SK-N-SH (cell line): ENCODE measurements at regions not wholly inside any gene's neighbourhood (a gene's known extent, or its start where the extent isn't known, plus 50 kb on each side); places are given as distances from the start of the nearest gene placed in this dataset.
A peak's percentile ranks its signal among the peaks of the same experiment; 100 is the strongest.

Source experiments
- CTCF ChIA-PET: fragments of 300-600, 350-600 bp; formaldehyde crosslinking; extraction: SDS; loops from one replicate; lab custom pipeline; 2021; lab: Yijun Ruan, JAX
- POLR2A ChIA-PET: fragments of 350-600 bp; sonication (Branson Sonifier 250); formaldehyde crosslinking; extraction: SDS; loops from one replicate; lab custom pipeline; 2020; ENCODE audit warnings: antibody characterized with exemption, inconsistent platforms; lab: Yijun Ruan, JAX
- DNase-seq: peaks from one replicate; pipeline ENCODE4 v3.0.0; 2012
- H2AFZ ChIP-seq: fragments of 200-600 bp; sonication (generic); 2 replicates; pipeline ENCODE4 v1.8.1; 2016; ENCODE audit warnings: antibody characterized with exemption, mild to moderate bottlenecking, low read depth
- H3F3A ChIP-seq: fragments of 200-600 bp; sonication (generic); replicated peaks from 2 replicates; pipeline ENCODE3; 2016; ENCODE audit warnings: antibody characterized with exemption, mild to moderate bottlenecking; ENCODE audit not compliant: insufficient read depth
- H3K27ac ChIP-seq, 2 experiments: fragments of 200-500 bp in 1 of 2; fragments of 200-600 bp in 1 of 2; sonication (Bioruptor generic) in 1 of 2; sonication (generic), shearing (Covaris generic) in 1 of 2; 2 replicates each; pipeline versions ENCODE4 v1.5.1 to v1.6.1; 2014 to 2016; ENCODE audit warnings: low read depth in 2 of 2, inconsistent platforms in 1 of 2, low read length in 1 of 2, mild to moderate bottlenecking in 1 of 2, mixed read lengths in 1 of 2
- H3K27me3 ChIP-seq: fragments of 200-600 bp; sonication (generic), shearing (Covaris generic); 2 replicates; pipeline ENCODE4 v1.6.1; 2016; ENCODE audit warnings: mixed run types; ENCODE audit not compliant: insufficient read depth
- H3K36me3 ChIP-seq, 2 experiments: fragments of 200-500 bp in 1 of 2; fragments of 200-600 bp in 1 of 2; sonication (Bioruptor generic) in 1 of 2; sonication (generic) in 1 of 2; replicated peaks in 1 of 2; 2 replicates each; pipeline versions ENCODE3 to v1.5.1; 2014 to 2016; ENCODE audit warnings: low read length in 1 of 2, mild to moderate bottlenecking in 1 of 2; ENCODE audit not compliant: insufficient read depth in 2 of 2, control insufficient read depth in 1 of 2
- H3K4me1 ChIP-seq, 2 experiments: fragments of 200-500 bp in 1 of 2; fragments of 200-600 bp in 1 of 2; sonication (Bioruptor generic) in 1 of 2; sonication (generic), shearing (Covaris generic) in 1 of 2; 2 replicates each; pipeline versions ENCODE4 v1.5.1 to v1.6.1; 2014 to 2016; ENCODE audit warnings: low read depth in 1 of 2, low read length in 1 of 2, mixed run types in 1 of 2; ENCODE audit not compliant: insufficient read depth in 2 of 2, control insufficient read depth in 1 of 2
- H3K4me2 ChIP-seq: fragments of 200-600 bp; sonication (generic), shearing (Covaris generic); 2 replicates; pipeline ENCODE4 v1.6.1; 2017; ENCODE audit warnings: mixed run types
- H3K4me3 ChIP-seq, 2 experiments: fragments of 200-500 bp in 1 of 2; fragments of 200-600 bp in 1 of 2; sonication (Bioruptor generic) in 1 of 2; sonication (generic), shearing (Covaris generic) in 1 of 2; 2 replicates each; pipeline versions ENCODE4 v1.5.1 to v1.8.1; 2014 to 2016; ENCODE audit warnings: low read depth in 2 of 2, inconsistent platforms in 1 of 2, low read length in 1 of 2, mild to moderate bottlenecking in 1 of 2, mixed read lengths in 1 of 2, moderate library complexity in 1 of 2
- H3K79me2 ChIP-seq: fragments of 200-600 bp; sonication (generic); 2 replicates; pipeline ENCODE4 v1.8.1; 2017; ENCODE audit warnings: mild to moderate bottlenecking; ENCODE audit not compliant: insufficient read depth
- H3K9ac ChIP-seq: fragments of 200-600 bp; sonication (generic); 2 replicates; pipeline ENCODE4 v1.6.1; 2017; ENCODE audit warnings: mixed run types
- H3K9me2 ChIP-seq: fragments of 200-600 bp; sonication (generic); 2 replicates; pipeline ENCODE4 v1.6.1; 2017; ENCODE audit warnings: mixed run types
- H3K9me3 ChIP-seq: fragments of 200-600 bp; sonication (generic); 2 replicates; pipeline ENCODE4 v1.6.1; 2017; ENCODE audit warnings: mixed run types, mild to moderate bottlenecking, moderate library complexity
- H4K20me1 ChIP-seq: fragments of 200-600 bp; sonication (generic); 2 replicates; pipeline ENCODE4 v1.6.1; 2017; ENCODE audit warnings: mild to moderate bottlenecking, mixed run types; ENCODE audit not compliant: insufficient read depth
- CHD2 ChIP-seq: fragments of 150-350 bp; IDR thresholded peaks from 2 replicates; pipeline ENCODE4 v1.6.1; 2018; ENCODE audit warnings: low read length; ENCODE audit not compliant: partially characterized antibody
- EP300 ChIP-seq, 2 experiments: IDR thresholded peaks; 2 replicates each; pipeline versions ENCODE4 v1.4.0 to v1.6.1; 2012; ENCODE audit warnings: borderline replicate concordance in 1 of 2, low read depth in 1 of 2, low read length in 1 of 2
- EZH2phosphoT487 ChIP-seq: fragments of 200-600 bp; sonication (generic); IDR thresholded peaks from 2 replicates; pipeline ENCODE4 v1.6.1; 2017; ENCODE audit warnings: low read depth, mixed run types, mild to moderate bottlenecking, antibody characterized with exemption, moderate library complexity, borderline replicate concordance
- FOSL2 ChIP-seq: IDR thresholded peaks from 2 replicates; pipeline ENCODE4 v1.4.0; 2012; ENCODE audit warnings: low read depth, mild to moderate bottlenecking, moderate library complexity, borderline replicate concordance
- FOXJ3 ChIP-seq: sonication (generic); formaldehyde crosslinking; IDR thresholded peaks from 2 replicates; pipeline ENCODE4 v1.5.1; 2020; ENCODE audit warnings: mild to moderate bottlenecking, missing genetic modification reagents
- FOXM1 ChIP-seq: IDR thresholded peaks from 2 replicates; pipeline ENCODE4 v1.4.0; 2012; ENCODE audit warnings: low read depth, mild to moderate bottlenecking
- GATA2 ChIP-seq: sonication (generic); formaldehyde crosslinking; IDR thresholded peaks from 2 replicates; pipeline ENCODE4 v1.5.0; 2020; ENCODE audit warnings: mild to moderate bottlenecking, missing genetic modification reagents
- MXI1 ChIP-seq: IDR thresholded peaks from 2 replicates; pipeline ENCODE4 v1.6.1; 2012; ENCODE audit warnings: mild to moderate bottlenecking, low read depth, low read length, improper control_type of control experiment
- NRF1 ChIP-seq: IDR thresholded peaks from 2 replicates; pipeline ENCODE4 v1.6.1; 2012; ENCODE audit warnings: low read depth, mild to moderate bottlenecking, low read length
- RFX5 ChIP-seq: IDR thresholded peaks from 2 replicates; pipeline ENCODE4 v1.6.1; 2012; ENCODE audit warnings: mild to moderate bottlenecking, improper control_type of control experiment, low read length
- SIN3A ChIP-seq: IDR thresholded peaks from 2 replicates; pipeline ENCODE4 v1.6.1; 2012; ENCODE audit warnings: low read depth, mild to moderate bottlenecking, low read length, moderate library complexity, borderline replicate concordance
- ZBTB33 ChIP-seq: IDR thresholded peaks from 2 replicates; pipeline ENCODE4 v1.4.0; 2012; ENCODE audit warnings: low read depth, borderline replicate concordance
- WGBS: methylation state at CpG from one replicate; pipeline ENCODE4 v1.1.6; 2017; ENCODE audit warnings: low lambda C conversion rate; 5-methylcytosine and 5-hydroxymethylcytosine counted together
- TF ChIP-seq, protein P1 (sequence below): fragments of 150-350 bp; IDR thresholded peaks from 2 replicates; pipeline ENCODE4 v1.6.1; 2017; ENCODE audit warnings: antibody characterized with exemption, low read length, low read depth, borderline replicate concordance
- TF ChIP-seq, protein P2 (sequence below): fragments of 150-350 bp; IDR thresholded peaks from 2 replicates; pipeline ENCODE4 v1.6.1; 2016; ENCODE audit warnings: mild to moderate bottlenecking, low read depth, low read length
- TF ChIP-seq, protein P3 (sequence below): IDR thresholded peaks from 2 replicates; pipeline ENCODE4; 2012
- TF ChIP-seq, protein P4 (sequence below): IDR thresholded peaks from 2 replicates; pipeline ENCODE4 v1.4.0; 2012; ENCODE audit warnings: low read depth

DNA sequence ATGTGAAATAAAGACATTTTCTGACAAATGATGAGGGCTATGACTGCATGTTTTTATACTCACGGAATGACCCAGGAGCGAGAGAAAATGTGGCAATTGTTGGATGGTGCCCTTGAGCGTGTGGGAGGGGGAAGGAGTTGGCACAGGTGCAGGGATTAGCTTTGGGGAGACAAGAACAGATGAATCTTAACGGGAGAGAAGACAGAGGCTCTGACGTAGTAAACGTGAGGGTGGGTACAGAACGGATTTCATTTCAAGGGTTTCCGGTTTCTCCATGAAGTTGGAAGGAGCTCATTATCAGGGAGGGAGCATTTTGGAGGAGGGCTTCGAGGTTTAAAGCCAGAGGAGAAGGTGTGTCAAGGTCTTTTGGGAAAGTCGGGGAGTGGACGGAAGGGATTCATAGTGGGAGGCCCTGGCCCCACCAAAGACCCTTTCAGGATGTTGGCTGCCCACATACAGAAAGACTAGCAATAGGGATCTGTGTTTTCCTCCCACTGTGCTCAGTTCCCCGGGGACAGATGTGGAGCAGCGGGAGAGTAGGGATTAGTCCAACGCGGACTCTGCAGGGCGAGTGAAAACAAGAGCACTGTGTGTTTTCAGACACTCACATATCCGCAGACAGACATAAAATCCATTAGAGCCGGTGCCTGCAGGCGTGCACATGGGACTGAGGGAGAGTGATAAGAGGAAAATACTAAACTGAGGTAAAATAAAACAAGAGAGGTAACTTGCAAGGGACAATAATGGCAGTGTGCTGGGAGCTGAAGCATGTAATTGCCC lies 584.1 kb downstream of the AJAP1 start:
- CTCF ChIA-PET = interaction anchor here (1.6 to 2.1 kb wide), 2 partner anchors 18 to 507 kb away, joined by 3 to 7 read pairs; no protein-coding TSS in a partner anchor
- DNase-seq = peak; percentile 32
- H3K4me2 ChIP-seq = no peak overlapping the region
- no peak overlapping the region for H2AFZ ChIP-seq
- H3K9me2 ChIP-seq = no peaks in the 10 kb centered on the region
- H4K20me1 ChIP-seq = no peaks in the 10 kb centered on the region
- peaks cover 0 to 33% of the 10 kb centered on the region in 2 experiments; a peak in 2 of 4 replicates for H3K4me1 ChIP-seq
- POLR2A ChIA-PET = no interaction called here
- no peaks in the 10 kb centered on the region for H3K36me3 ChIP-seq
- TF ChIP-seq EZH2phosphoT487 (no peak), FOSL2 (no peak), MXI1 (no peak), NRF1 (no peak), ZBTB33 (no peak), EP300 (IDR thresholded peaks at IDR 0.05; ENCODE audit: borderline replicate concordance in 1 of 2, low read depth in 1 of 2, low read length in 1 of 2) (0 out of 4 replicates have a peak, but pooled peaks of 1 of the 2 experiments have one; percentile 13), RFX5 (no peak), SIN3A (no peak), CHD2 (no peak), FOXJ3 (CRISPR knock-in tag) (no peak), FOXM1 (no peak), GATA2 (CRISPR knock-in tag) (peak; percentile 56; the same call in 1 of the 2 replicates)
- TF ChIP-seq, protein P1, sequence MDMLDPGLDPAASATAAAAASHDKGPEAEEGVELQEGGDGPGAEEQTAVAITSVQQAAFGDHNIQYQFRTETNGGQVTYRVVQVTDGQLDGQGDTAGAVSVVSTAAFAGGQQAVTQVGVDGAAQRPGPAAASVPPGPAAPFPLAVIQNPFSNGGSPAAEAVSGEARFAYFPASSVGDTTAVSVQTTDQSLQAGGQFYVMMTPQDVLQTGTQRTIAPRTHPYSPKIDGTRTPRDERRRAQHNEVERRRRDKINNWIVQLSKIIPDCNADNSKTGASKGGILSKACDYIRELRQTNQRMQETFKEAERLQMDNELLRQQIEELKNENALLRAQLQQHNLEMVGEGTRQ = no peak
- TF ChIP-seq, protein P2, sequence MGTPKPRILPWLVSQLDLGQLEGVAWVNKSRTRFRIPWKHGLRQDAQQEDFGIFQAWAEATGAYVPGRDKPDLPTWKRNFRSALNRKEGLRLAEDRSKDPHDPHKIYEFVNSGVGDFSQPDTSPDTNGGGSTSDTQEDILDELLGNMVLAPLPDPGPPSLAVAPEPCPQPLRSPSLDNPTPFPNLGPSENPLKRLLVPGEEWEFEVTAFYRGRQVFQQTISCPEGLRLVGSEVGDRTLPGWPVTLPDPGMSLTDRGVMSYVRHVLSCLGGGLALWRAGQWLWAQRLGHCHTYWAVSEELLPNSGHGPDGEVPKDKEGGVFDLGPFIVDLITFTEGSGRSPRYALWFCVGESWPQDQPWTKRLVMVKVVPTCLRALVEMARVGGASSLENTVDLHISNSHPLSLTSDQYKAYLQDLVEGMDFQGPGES = no peak
- TF ChIP-seq, protein P3, sequence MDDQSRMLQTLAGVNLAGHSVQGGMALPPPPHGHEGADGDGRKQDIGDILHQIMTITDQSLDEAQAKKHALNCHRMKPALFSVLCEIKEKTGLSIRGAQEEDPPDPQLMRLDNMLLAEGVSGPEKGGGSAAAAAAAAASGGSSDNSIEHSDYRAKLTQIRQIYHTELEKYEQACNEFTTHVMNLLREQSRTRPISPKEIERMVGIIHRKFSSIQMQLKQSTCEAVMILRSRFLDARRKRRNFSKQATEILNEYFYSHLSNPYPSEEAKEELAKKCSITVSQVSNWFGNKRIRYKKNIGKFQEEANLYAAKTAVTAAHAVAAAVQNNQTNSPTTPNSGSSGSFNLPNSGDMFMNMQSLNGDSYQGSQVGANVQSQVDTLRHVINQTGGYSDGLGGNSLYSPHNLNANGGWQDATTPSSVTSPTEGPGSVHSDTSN = no peak
- TF ChIP-seq, protein P4, sequence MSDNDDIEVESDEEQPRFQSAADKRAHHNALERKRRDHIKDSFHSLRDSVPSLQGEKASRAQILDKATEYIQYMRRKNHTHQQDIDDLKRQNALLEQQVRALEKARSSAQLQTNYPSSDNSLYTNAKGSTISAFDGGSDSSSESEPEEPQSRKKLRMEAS = no peak
- TF ChIP-seq, all 33 proteins: peak for 2
- Histone ChIP-seq H3K9ac (no peak overlapping the region), H3K4me3 (no peak overlapping the region), H3K27me3 (no peaks in the 10 kb centered on the region), H3K27ac (peak overlapping the region in 1 of 2 experiments; percentile 79; a peak in 2 of 4 replicates), H3K9me3 (no peaks in the 10 kb centered on the region), H3F3A (no peaks in the 10 kb centered on the region), H3K79me2 (no peaks in the 10 kb centered on the region)
- WGBS = 24% methylated on average over 19 of the region's 19 CpGs
